Activated CD8-positive, alpha-beta memory T cell treated with anti-CD3 and anti-CD28 coated beads for 48 hours (primary cell): ENCODE measurements at regions not wholly inside any gene's neighbourhood (a gene's known extent, or its start where the extent isn't known, plus 50 kb on each side); places are given as distances from the start of the nearest gene placed in this dataset.
"Not testable (repeated sequence)": the region's sequence is repeated elsewhere in the genome, so short reads cannot be mapped to it uniquely, and the experiment has no call there.

Experiments used
- DNase-seq, 3 experiments: peaks; one replicate each; pipeline ENCODE4 v3.0.0-alpha.2; 2020; ENCODE audit warnings: low read depth in 2 of 3, low spot score in 2 of 3

GRCh38 chr7:16098058-16098457, 323.3 kb downstream of the CRPPA start:
- no peak for DNase-seq

- no peak for DNase-seq
Observed at GRCh38 chr7:16095171-16095950, 326.0 kb downstream of the CRPPA start.

GRCh38 chr7:16094651-16095050, 326.7 kb downstream of the CRPPA start:
- no peak for DNase-seq

GRCh38 chr7:16092711-16093110, 328.6 kb downstream of the CRPPA start:
- no peak for DNase-seq

GRCh38 chr7:16091701-16092310, 329.5 kb downstream of the CRPPA start:
- no peak for DNase-seq

GRCh38 chr7:16089801-16090200, 331.5 kb downstream of the CRPPA start:
- DNase-seq, result no peak

- DNase-seq, result no peak
Observed at GRCh38 chr7:16089191-16089590, 332.1 kb downstream of the CRPPA start.

GRCh38 chr7:16086743-16087142, 334.6 kb downstream of the CRPPA start:
- no peak for DNase-seq

GRCh38 chr7:16085780-16086179, 335.6 kb downstream of the CRPPA start:
- DNase-seq, result not testable (repeated sequence)

GRCh38 chr7:16084875-16085274, 336.5 kb downstream of the CRPPA start:
- DNase-seq, result no peak

- DNase-seq, result no peak
Observed at GRCh38 chr7:16084370-16084769, 337.0 kb downstream of the CRPPA start.

GRCh38 chr7:16083931-16084330, 337.4 kb downstream of the CRPPA start:
- no peak for DNase-seq

GRCh38 chr7:16080131-16080530, 341.2 kb downstream of the CRPPA start:
- DNase-seq, result no peak

GRCh38 chr7:16079723-16080122, 341.6 kb downstream of the CRPPA start:
- no peak for DNase-seq

GRCh38 chr7:16078076-16078952, 343.0 kb downstream of the CRPPA start:
- DNase-seq, result no peak

GRCh38 chr7:16071246-16071857, 350.0 kb downstream of the CRPPA start:
- DNase-seq, result no peak

- DNase-seq, result no peak
Observed at GRCh38 chr7:16070806-16071205, 350.5 kb downstream of the CRPPA start.

- DNase-seq, result no peak
Observed at GRCh38 chr7:16069998-16070397, 351.3 kb downstream of the CRPPA start.

GRCh38 chr7:16068183-16068582, 353.2 kb downstream of the CRPPA start:
- no peak for DNase-seq

- no peak for DNase-seq
Observed at GRCh38 chr7:16067711-16068110, 353.6 kb downstream of the CRPPA start.

- DNase-seq, result no peak
Observed at GRCh38 chr7:16066805-16067459, 354.4 kb downstream of the CRPPA start.
